ENCODE measurements at regions not wholly inside any gene's neighbourhood (a gene's known extent, or its start where the extent isn't known, plus 50 kb on each side); places are given as distances from the start of the nearest gene placed in this dataset.

GRCh38 chr11:129308241-129308865 lies 67.3 kb upstream of the BARX2 start:
- TF ChIP-seq POLR2A (IDR thresholded peaks at IDR 0.05), result no peak
- no peak for TF ChIP-seq CTCF (IDR thresholded peaks at IDR 0.05)
- no peak for TF ChIP-seq EP300 (IDR thresholded peaks at IDR 0.05)
